Tibial nerve (tissue), 3 donors: ENCODE measurements at regions not wholly inside any gene's neighbourhood (a gene's known extent, or its start where the extent isn't known, plus 50 kb on each side); places are given as distances from the start of the nearest gene placed in this dataset.

Source experiments
- CTCF ChIP-seq, 5 experiments: fragments of 200-600 bp in 3 of 5; fragments of 450-650 bp in 2 of 5; sonication (generic) in 3 of 5; IDR thresholded peaks; one replicate each; pipeline ENCODE4 v1.5.1; 2016 to 2019; ENCODE audit warnings: antibody characterized with exemption in 5 of 5, mild to moderate bottlenecking in 3 of 5, moderate library complexity in 2 of 5
- POLR2A ChIP-seq, 2 donors: fragments of 450-650 bp; IDR thresholded peaks; one replicate each; pipeline ENCODE4 v1.6.1; 2017; ENCODE audit warnings: antibody characterized with exemption in 2 of 2, mild to moderate bottlenecking in 2 of 2, moderate library complexity in 2 of 2

- TF ChIP-seq CTCF (IDR thresholded peaks at IDR 0.05) (no peak), POLR2A (IDR thresholded peaks at IDR 0.05) (no peak)
Measured at GRCh38 chr11:134569195-134569594, 157.2 kb upstream of the B3GAT1 start.
